K562 (cell line): ENCODE measurements at regions not wholly inside any gene's neighbourhood (a gene's known extent, or its start where the extent isn't known, plus 50 kb on each side); places are given as distances from the start of the nearest gene placed in this dataset.

Experiments
- ATAC-seq: fragments of 200-7000 bp; cut with Tn5 transposase; 3 replicates; pipeline ENCODE4 v1.9.1; 2020; ENCODE audit warnings: moderate library complexity
- BruUV-seq: library from RNA; stranded (reverse); fragments of 400-500 nt; replicated peaks from 2 replicates; lab custom pipeline; 2021; lab: Mats Ljungman, UMichigan
- CTCF ChIA-PET: fragments of 300-600 bp; formaldehyde crosslinking; extraction: SDS; loops from one replicate; lab custom pipeline; 2021; ENCODE audit warnings: low intra/inter-chr PET ratio; lab: Yijun Ruan, JAX
- POLR2A ChIA-PET: fragments of 300-600, 350-650 bp; sonication (Branson Sonifier 250); formaldehyde crosslinking; extraction: SDS; loops from one replicate; lab custom pipeline; 2021; ENCODE audit warnings: antibody characterized with exemption, inconsistent platforms; lab: Yijun Ruan, JAX
- DNase-seq, 4 experiments: peaks; one replicate each; pipeline versions ENCODE4 v3.0.0 to v3.0.0-alpha.2; 2011 to 2018; ENCODE audit warnings: low spot score in 3 of 4, mixed read lengths in 3 of 4; ENCODE audit errors: extremely low read depth in 1 of 4
- FAIRE-seq: peaks from 2 replicates; lab custom pipeline; 2011; peaks lifted over from hg19 to GRCh38; lab: Jason Lieb, UNC
- H2AFZ ChIP-seq: 2 replicates; pipeline ENCODE4 v1.6.0; 2011; ENCODE audit warnings: low read depth, low read length, control low read depth, inconsistent platforms
- H3K27ac ChIP-seq: fragments of 200-600 bp; 3 replicates; pipeline ENCODE4 v1.8.0; 2011; ENCODE audit warnings: low read depth, mild to moderate bottlenecking, control low read depth, inconsistent platforms, low read length, moderate library complexity, mixed read lengths; ENCODE audit errors: extremely low read depth
- H3K27me3 ChIP-seq, 2 experiments: fragments of 300-600 bp in 1 of 2; 2 replicates in 1 of 2; 3 replicates in 1 of 2; pipeline versions ENCODE4 v1.6.0 to v1.8.0; 2011; ENCODE audit warnings: inconsistent platforms in 2 of 2, low read length in 2 of 2, mild to moderate bottlenecking in 1 of 2, mixed read lengths in 1 of 2, moderate library complexity in 1 of 2; ENCODE audit not compliant: control insufficient read depth in 2 of 2, insufficient read depth in 2 of 2
- H3K36me3 ChIP-seq: fragments of 300-600 bp; 3 replicates; pipeline ENCODE4 v1.8.0; 2011; ENCODE audit warnings: mild to moderate bottlenecking, low read length, inconsistent platforms; ENCODE audit not compliant: control insufficient read depth, insufficient read depth
- H3K4me1 ChIP-seq, 2 experiments: fragments of 200-600 bp in 1 of 2; replicated peaks in 1 of 2; 2 replicates in 1 of 2; 3 replicates in 1 of 2; pipeline versions ENCODE4 v1.5.1 to v1.8.0; 2011; ENCODE audit warnings: inconsistent platforms in 2 of 2, low read length in 2 of 2, mild to moderate bottlenecking in 1 of 2, mixed read lengths in 1 of 2, moderate library complexity in 1 of 2; ENCODE audit not compliant: control insufficient read depth in 2 of 2, insufficient read depth in 2 of 2
- H3K4me2 ChIP-seq: 2 replicates; pipeline ENCODE4 v1.6.1; 2011; ENCODE audit warnings: low read length, control low read depth, inconsistent platforms, mixed read lengths; ENCODE audit not compliant: insufficient read depth
- H3K4me3 ChIP-seq: fragments of 200-600 bp; sonication (generic), shearing (Covaris generic); 2 replicates; pipeline ENCODE4 v1.5.1; 2016; ENCODE audit warnings: control low read depth, inconsistent platforms
- H3K79me2 ChIP-seq: fragments of 200-600 bp; 3 replicates; pipeline ENCODE4 v1.8.0; 2011; ENCODE audit warnings: low read length, inconsistent platforms; ENCODE audit not compliant: control insufficient read depth, insufficient read depth
- H3K9ac ChIP-seq, 2 experiments: 2 replicates each; pipeline versions ENCODE4 v1.6.0 to v1.6.1; 2011; ENCODE audit warnings: low read depth in 2 of 2, low read length in 2 of 2, control low read depth in 1 of 2, inconsistent platforms in 1 of 2, mild to moderate bottlenecking in 1 of 2, mixed read lengths in 1 of 2; ENCODE audit not compliant: insufficient read depth in 1 of 2
- H3K9me1 ChIP-seq: one replicate; pipeline ENCODE4 v1.6.0; 2011; ENCODE audit warnings: inconsistent platforms, mild to moderate bottlenecking, low read length, moderate library complexity; ENCODE audit not compliant: control insufficient read depth, insufficient read depth
- H3K9me3 ChIP-seq: replicated peaks from 2 replicates; pipeline ENCODE4 v1.5.1; 2011; ENCODE audit warnings: low read depth, low read length, inconsistent platforms; ENCODE audit not compliant: control insufficient read depth, insufficient read depth
- H4K20me1 ChIP-seq: replicated peaks from 2 replicates; pipeline ENCODE4 v1.6.1; 2011; ENCODE audit warnings: low read length, inconsistent platforms, mixed read lengths; ENCODE audit not compliant: control insufficient read depth, insufficient read depth
- MYBL2 ChIP-seq, 2 experiments: fragments of 450-650 bp in 1 of 2; sonication (generic) in 1 of 2; formaldehyde crosslinking in 1 of 2; IDR thresholded peaks; 2 replicates each; pipeline versions ENCODE4 v1.6.1 to v1.8.1; 2017 to 2022; ENCODE audit warnings: borderline replicate concordance in 1 of 2, inconsistent platforms in 1 of 2, low read depth in 1 of 2, mild to moderate bottlenecking in 1 of 2, missing genetic modification reagents in 1 of 2, moderate library complexity in 1 of 2
- NR4A1 ChIP-seq, 2 experiments: fragments of 250-450 bp in 1 of 2; fragments of 450-650 bp in 1 of 2; sonication (Bioruptor Pico) in 1 of 2; IDR thresholded peaks; 2 replicates each; pipeline versions ENCODE4 v1.4.0 to v1.6.1; 2016 to 2020; ENCODE audit warnings: mild to moderate bottlenecking in 2 of 2, missing compliant biosample characterization in 1 of 2, missing genetic modification characterization in 1 of 2, moderate library complexity in 1 of 2
- TRIM28 ChIP-seq: fragments of 450-650 bp; IDR thresholded peaks from 2 replicates; pipeline ENCODE4 v1.6.1; 2017
- WGBS: fragments of 100-300 bp; shearing (Covaris generic); methylation state at CpG from one replicate; pipeline ENCODE4 v1.1.6; 2016; ENCODE audit warnings: low coverage, mixed read lengths; ENCODE audit not compliant: insufficient coverage; ENCODE audit errors: missing lambda C conversion rate; 5-methylcytosine and 5-hydroxymethylcytosine counted together
- in situ Hi-C: fragments of 300-500 bp; cut with MboI; formaldehyde crosslinking; loops from 4 replicates; pipeline ENCODE4 v1.15.0; 2018; ENCODE audit warnings: inconsistent platforms, mixed read lengths
- intact Hi-C: fragments of 100-400 bp; cut with micrococcal nuclease; formaldehyde crosslinking; loops from 2 replicates; pipeline ENCODE4 v1.14.2; 2022
- TF ChIP-seq, protein P1 (sequence below): fragments of 200-600 bp; sonication (generic); IDR thresholded peaks from one replicate; pipeline ENCODE4 v1.6.1; 2012; ENCODE audit warnings: mild to moderate bottlenecking, low read depth, low read length, inconsistent platforms

- no peaks in the 10 kb centered on the region for H4K20me1 ChIP-seq
- intact Hi-C loops (no loop called here), in situ Hi-C loops (no loop called here)
- TF ChIP-seq TRIM28 (no peak), NR4A1 (CRISPR knock-in tag; IDR thresholded peaks at IDR 0.05) (no peak), NR4A1 (tag; IDR thresholded peaks at IDR 0.05) (no peak)
- H3K9me1 ChIP-seq = no peaks in the 10 kb centered on the region
- no peak overlapping the region for H3K9ac ChIP-seq
- H3K4me2 ChIP-seq = no peak overlapping the region
- H3K79me2 ChIP-seq = no peaks in the 10 kb centered on the region
- H3K27ac ChIP-seq = no peak overlapping the region
- WGBS = 2% methylated on average over 3 of the region's 3 CpGs
- H3K9me3 ChIP-seq = no peaks in the 10 kb centered on the region
- H3K36me3 ChIP-seq = no peaks in the 10 kb centered on the region
- H3K27me3 ChIP-seq = no peaks in the 10 kb centered on the region
- H3K4me1 ChIP-seq = no peaks in the 10 kb centered on the region
- no peak overlapping the region for H3K4me3 ChIP-seq
- no peak for FAIRE-seq
- no TSS peak for BruUV-seq
- no peak overlapping the region for H2AFZ ChIP-seq
- POLR2A ChIA-PET = no interaction called here
- CTCF ChIA-PET = no interaction called here
- no peak for DNase-seq
- no peak for ATAC-seq
These were observed 1922.3 kb upstream of the CELF4 start for GRCh38 chr18:39487932-39488331.

DNA sequence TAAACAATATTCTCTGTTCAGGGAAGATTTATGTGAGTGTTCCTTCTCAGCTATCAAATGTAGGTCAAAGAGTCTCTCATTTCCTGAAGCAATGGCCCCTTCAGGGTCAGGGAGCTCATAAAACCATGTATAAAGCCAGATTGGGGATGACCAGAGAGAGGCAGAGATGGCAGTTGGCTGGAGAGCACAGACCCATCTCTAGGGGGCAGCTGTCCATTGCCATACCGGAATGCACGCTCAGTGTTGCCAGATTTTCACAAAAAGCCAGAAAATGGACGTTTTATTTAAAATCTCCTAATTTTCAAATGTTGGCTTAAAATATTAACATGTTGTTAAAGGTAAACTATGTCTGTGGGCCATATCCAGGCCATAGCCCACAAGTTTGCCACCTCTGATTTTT is 1920.7 kb upstream of the CELF4 start:
- in situ Hi-C loops (no loop called here), intact Hi-C loops (no loop called here)
- Histone ChIP-seq H3K27ac (no peak overlapping the region), H3K4me2 (no peak overlapping the region), H3K27me3 (no peaks in the 10 kb centered on the region), H3K9me3 (no peaks in the 10 kb centered on the region), H3K4me1 (no peaks in the 10 kb centered on the region), H2AFZ (no peak overlapping the region), H4K20me1 (no peaks in the 10 kb centered on the region), H3K79me2 (no peaks in the 10 kb centered on the region), H3K36me3 (no peaks in the 10 kb centered on the region), H3K4me3 (no peak overlapping the region), H3K9ac (no peak overlapping the region), H3K9me1 (no peaks in the 10 kb centered on the region)
- BruUV-seq = no TSS peak
- ChIA-PET CTCF (no interaction called here), POLR2A (no interaction called here)
- DNase-seq (no peak), FAIRE-seq (no peak), ATAC-seq (no peak)
- WGBS = 0% methylated on average over 3 of the region's 3 CpGs
- TF ChIP-seq, protein P1, sequence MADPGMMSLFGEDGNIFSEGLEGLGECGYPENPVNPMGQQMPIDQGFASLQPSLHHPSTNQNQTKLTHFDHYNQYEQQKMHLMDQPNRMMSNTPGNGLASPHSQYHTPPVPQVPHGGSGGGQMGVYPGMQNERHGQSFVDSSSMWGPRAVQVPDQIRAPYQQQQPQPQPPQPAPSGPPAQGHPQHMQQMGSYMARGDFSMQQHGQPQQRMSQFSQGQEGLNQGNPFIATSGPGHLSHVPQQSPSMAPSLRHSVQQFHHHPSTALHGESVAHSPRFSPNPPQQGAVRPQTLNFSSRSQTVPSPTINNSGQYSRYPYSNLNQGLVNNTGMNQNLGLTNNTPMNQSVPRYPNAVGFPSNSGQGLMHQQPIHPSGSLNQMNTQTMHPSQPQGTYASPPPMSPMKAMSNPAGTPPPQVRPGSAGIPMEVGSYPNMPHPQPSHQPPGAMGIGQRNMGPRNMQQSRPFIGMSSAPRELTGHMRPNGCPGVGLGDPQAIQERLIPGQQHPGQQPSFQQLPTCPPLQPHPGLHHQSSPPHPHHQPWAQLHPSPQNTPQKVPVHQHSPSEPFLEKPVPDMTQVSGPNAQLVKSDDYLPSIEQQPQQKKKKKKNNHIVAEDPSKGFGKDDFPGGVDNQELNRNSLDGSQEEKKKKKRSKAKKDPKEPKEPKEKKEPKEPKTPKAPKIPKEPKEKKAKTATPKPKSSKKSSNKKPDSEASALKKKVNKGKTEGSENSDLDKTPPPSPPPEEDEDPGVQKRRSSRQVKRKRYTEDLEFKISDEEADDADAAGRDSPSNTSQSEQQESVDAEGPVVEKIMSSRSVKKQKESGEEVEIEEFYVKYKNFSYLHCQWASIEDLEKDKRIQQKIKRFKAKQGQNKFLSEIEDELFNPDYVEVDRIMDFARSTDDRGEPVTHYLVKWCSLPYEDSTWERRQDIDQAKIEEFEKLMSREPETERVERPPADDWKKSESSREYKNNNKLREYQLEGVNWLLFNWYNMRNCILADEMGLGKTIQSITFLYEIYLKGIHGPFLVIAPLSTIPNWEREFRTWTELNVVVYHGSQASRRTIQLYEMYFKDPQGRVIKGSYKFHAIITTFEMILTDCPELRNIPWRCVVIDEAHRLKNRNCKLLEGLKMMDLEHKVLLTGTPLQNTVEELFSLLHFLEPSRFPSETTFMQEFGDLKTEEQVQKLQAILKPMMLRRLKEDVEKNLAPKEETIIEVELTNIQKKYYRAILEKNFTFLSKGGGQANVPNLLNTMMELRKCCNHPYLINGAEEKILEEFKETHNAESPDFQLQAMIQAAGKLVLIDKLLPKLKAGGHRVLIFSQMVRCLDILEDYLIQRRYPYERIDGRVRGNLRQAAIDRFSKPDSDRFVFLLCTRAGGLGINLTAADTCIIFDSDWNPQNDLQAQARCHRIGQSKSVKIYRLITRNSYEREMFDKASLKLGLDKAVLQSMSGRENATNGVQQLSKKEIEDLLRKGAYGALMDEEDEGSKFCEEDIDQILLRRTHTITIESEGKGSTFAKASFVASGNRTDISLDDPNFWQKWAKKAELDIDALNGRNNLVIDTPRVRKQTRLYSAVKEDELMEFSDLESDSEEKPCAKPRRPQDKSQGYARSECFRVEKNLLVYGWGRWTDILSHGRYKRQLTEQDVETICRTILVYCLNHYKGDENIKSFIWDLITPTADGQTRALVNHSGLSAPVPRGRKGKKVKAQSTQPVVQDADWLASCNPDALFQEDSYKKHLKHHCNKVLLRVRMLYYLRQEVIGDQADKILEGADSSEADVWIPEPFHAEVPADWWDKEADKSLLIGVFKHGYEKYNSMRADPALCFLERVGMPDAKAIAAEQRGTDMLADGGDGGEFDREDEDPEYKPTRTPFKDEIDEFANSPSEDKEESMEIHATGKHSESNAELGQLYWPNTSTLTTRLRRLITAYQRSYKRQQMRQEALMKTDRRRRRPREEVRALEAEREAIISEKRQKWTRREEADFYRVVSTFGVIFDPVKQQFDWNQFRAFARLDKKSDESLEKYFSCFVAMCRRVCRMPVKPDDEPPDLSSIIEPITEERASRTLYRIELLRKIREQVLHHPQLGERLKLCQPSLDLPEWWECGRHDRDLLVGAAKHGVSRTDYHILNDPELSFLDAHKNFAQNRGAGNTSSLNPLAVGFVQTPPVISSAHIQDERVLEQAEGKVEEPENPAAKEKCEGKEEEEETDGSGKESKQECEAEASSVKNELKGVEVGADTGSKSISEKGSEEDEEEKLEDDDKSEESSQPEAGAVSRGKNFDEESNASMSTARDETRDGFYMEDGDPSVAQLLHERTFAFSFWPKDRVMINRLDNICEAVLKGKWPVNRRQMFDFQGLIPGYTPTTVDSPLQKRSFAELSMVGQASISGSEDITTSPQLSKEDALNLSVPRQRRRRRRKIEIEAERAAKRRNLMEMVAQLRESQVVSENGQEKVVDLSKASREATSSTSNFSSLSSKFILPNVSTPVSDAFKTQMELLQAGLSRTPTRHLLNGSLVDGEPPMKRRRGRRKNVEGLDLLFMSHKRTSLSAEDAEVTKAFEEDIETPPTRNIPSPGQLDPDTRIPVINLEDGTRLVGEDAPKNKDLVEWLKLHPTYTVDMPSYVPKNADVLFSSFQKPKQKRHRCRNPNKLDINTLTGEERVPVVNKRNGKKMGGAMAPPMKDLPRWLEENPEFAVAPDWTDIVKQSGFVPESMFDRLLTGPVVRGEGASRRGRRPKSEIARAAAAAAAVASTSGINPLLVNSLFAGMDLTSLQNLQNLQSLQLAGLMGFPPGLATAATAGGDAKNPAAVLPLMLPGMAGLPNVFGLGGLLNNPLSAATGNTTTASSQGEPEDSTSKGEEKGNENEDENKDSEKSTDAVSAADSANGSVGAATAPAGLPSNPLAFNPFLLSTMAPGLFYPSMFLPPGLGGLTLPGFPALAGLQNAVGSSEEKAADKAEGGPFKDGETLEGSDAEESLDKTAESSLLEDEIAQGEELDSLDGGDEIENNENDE = no peak
- no peak for TF ChIP-seq MYBL2 (IDR thresholded peaks at IDR 0.05; ENCODE audit: low read depth)
- TF ChIP-seq MYBL2 (CRISPR knock-in tag; IDR thresholded peaks at IDR 0.05; ENCODE audit: borderline replicate concordance) = no peak
